ENCODE measurements at regions not wholly inside any gene's neighbourhood (a gene's known extent, or its start where the extent isn't known, plus 50 kb on each side); places are given as distances from the start of the nearest gene placed in this dataset.

- H3K4me1 Mint-ChIP-seq: peaks cover 15% of the 10 kb centered on the region
- no peak overlapping the region for H3K27ac Mint-ChIP-seq
- H3K9me3 Mint-ChIP-seq: no peaks in the 10 kb centered on the region
- TF ChIP-seq CTCF (IDR thresholded peaks at IDR 0.05; ENCODE audit: unreplicated experiment in 3 of 3): no peak
- no peak overlapping the region for H3K4me3 Mint-ChIP-seq
- H3K27me3 Mint-ChIP-seq (ENCODE audit: low read depth): no peaks in the 10 kb centered on the region
- H3K36me3 Mint-ChIP-seq (ENCODE audit: low read depth): peaks cover 31% of the 10 kb centered on the region
These were observed 52.3 kb upstream of the VGLL4 start for GRCh38 chr3:11696054-11696453.
